ENCODE measurements at regions not wholly inside any gene's neighbourhood (a gene's known extent, or its start where the extent isn't known, plus 50 kb on each side); places are given as distances from the start of the nearest gene placed in this dataset.

- DNase-seq, result no peak
Measured at GRCh38 chr4:144579411-144580030, 66.4 kb upstream of the HHIP start.

DNA sequence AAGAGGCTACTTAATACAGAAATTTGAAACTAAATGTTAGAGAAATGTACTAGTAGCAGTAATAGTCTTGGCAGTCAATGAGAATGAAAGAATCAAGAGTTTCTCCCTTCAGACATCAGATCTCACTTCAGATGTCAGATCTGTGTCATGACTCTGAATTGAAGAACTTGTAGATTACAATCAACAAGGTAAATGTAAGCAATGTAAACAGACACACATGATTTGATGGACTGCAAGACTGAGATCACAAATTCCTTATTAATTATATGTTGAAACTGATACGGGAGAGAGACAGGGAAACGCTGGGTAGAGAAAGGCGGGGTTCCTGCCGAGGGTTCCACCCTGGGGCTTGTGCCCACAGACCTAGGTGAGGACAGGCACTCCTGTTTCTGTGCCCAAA is 65.5 kb upstream of the HHIP start:
- no peak for DNase-seq

- DNase-seq, result no peak
Measured at GRCh38 chr4:144582105-144582850, 63.7 kb upstream of the HHIP start.

GRCh38 chr4:144582975-144583374 is 63.0 kb upstream of the HHIP start:
- no peak for DNase-seq

DNA sequence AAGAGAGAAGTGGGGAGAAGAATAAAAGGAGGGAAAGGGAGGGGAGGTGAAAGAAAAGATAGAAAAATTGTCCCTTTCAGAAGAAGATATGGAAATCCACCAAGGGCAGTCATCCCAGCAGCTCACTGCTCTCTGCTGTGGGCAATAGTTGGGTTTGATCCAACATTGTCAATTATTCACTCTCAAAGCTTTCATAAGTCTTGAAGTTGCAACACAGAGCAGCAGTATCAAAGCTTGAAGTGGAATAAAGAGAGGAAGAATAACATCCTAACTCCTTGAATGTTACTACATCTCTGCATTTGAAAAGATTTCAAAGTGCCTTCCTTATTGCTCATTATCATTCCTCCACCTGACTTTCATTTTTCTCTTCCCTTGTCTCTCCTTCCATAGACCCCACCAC is 62.3 kb upstream of the HHIP start:
- DNase-seq, result no peak

- no peak for DNase-seq
Measured at GRCh38 chr4:144584428-144584827, 61.5 kb upstream of the HHIP start.

GRCh38 chr4:144589512-144589911 is 56.4 kb upstream of the HHIP start:
- DNase-seq, result no peak

DNA sequence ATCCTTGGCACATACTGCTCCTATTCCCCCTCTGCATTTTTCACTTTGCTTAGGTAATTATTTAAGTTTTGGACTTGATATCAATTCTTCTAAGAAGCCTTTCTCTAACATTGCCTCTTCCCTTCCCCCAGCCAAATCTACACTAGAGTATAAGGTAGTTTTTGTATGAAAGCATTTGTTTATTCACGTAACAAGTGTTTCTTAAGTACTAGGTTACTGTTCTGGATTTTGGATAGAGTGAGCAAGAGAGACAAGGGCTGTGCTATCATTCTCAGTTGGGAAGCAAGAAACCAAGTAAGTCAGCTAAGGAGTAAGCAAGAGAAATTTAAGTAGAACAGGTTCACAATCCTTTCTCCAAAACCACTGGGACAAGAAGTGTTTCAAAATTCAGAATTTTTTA is 55.9 kb upstream of the HHIP start:
- DNase-seq, result no peak

DNA sequence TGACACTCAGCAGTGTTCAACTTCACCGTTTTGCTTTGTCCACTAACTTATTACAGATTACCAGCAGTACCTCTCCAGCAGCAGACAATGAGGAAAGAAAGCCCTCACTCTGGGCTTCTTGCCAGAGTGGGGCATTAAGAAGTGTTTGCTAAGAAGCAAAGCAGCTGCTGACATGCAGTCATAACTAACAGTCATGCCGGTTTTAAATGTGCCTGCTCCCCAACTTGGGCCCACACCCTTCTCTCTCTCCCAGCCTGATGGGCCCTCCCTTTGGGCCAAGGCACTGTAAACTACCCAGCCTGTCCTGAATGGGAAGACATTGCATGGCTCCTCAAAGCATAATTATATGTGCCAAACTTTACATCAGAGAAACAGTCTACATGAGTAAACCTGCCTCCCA is 54.6 kb upstream of the HHIP start:
- no peak for DNase-seq

- no peak for DNase-seq
Measured at GRCh38 chr4:144592264-144592663, 53.7 kb upstream of the HHIP start.

DNA sequence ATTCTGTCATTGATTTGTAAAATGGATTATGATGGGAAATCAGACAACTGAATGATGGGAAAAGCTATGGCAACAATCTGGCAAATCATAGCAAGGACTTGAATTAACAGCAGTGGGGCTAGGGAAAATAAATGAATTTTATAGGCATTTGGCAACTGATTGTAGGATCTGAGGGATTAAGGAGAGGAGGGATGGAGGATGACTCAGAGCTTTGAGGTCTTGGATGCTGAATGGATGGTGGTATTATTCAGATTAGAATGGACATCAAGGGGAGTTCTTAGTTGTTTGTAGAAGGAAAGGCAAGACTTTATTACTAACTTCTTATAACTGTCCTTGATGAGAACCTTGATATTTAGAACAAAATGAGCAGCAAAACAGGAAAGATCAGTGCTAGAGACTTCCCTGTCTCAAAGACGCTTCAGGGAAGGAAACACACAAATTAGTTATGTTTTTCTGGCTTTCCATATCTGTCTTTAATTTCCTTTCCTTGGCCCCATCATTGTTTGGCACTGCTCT is 51.4 kb upstream of the HHIP start:
- no peak for DNase-seq

DNA sequence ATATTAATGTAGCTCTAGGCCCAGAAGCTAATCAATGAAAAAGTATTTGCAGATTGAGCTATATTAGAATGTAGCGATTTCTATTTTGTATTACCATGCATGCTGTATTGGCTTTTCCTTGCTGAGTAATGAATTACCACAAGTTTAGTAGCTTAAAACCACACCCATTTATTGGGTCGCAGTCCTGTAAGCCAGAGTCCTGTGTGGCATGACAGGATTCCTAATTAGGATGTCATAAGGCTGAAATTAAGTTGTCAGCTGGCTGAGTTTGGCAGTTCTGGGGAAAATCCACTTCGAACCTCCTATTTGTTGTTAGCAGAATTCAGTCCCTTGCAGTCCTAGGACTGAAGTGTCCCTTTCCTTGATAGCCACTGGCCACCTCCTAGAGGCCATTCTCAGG is 50.3 kb upstream of the HHIP start:
- DNase-seq, result no peak
